ENCODE measurements at regions not wholly inside any gene's neighbourhood (a gene's known extent, or its start where the extent isn't known, plus 50 kb on each side); places are given as distances from the start of the nearest gene placed in this dataset.
"Not testable (repeated sequence)": the region's sequence is repeated elsewhere in the genome, so short reads cannot be mapped to it uniquely, and the experiment has no call there.

- not testable (repeated sequence) for DNase-seq (ENCODE audit: low read depth in 4 of 4, low spot score in 3 of 4)
Observed at GRCh38 chr17:34423315-34423714, 60.3 kb upstream of the CCL1 start.

DNA sequence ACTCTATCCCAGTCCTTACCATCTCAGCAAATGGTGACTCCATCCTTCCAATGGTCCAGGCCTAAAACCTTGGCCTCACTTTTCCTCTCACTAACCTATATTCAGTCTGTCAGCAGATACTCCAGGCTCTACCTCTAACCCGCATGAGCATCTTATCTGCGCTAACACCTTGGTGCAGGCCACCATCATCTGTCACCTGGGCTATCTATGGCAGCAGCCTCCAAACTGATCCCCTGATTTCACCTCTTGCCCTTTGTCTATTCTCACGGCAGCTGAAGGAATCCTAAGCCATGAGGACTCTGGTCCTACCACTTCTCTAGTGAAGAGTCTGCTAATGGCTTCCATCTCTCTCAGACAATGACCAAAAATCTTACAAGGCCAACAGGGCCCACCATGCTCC lies 57.9 kb upstream of the CCL1 start:
- no peak for DNase-seq (ENCODE audit: low read depth in 4 of 4, low spot score in 3 of 4)

GRCh38 chr17:34420254-34420766 lies 57.3 kb upstream of the CCL1 start:
- DNase-seq (ENCODE audit: low read depth in 4 of 4, low spot score in 3 of 4), result peak; percentile 12 to 36 (median 28)

DNA sequence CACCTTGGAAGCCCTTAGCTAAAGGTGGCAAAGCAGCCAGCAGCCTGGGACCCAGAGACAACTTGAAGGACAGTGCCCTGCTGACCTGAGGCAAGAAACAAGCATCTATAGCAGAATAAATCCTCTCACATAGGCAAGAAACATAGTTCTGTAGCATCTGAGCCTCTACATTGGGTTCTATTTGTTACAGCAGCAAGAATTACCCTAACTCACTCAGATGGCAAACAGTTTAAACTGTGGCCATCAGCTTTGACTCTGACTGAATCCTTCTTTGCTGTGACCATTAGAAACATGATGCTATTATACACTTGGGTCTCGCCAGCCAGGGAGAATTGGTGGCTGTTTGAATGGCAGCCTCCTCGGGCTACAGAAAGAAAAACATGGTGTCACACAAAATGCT lies 53.1 kb upstream of the CCL1 start:
- no peak for DNase-seq (ENCODE audit: low read depth in 4 of 4, low spot score in 3 of 4)

DNA sequence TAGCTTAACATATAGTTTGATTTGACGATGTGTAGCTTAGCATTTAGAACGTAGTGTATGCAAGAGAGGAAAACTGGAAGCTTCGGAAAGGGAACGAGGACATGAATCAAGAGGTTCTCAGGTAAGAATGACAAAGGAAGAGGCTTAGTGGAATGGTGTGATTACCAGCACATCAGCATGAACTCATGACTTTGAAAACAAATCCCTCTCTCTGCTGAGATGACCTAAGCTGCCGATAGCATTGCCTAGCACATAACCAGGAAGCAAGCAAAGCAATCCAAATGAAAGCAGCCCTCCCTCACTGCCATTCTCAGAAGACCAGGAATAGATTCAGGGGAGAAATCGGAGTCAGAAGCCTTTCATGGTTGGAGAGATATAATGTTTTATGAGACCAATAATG lies 51.3 kb upstream of the CCL1 start:
- DNase-seq (ENCODE audit: low read depth in 4 of 4, low spot score in 3 of 4), result no peak

DNA sequence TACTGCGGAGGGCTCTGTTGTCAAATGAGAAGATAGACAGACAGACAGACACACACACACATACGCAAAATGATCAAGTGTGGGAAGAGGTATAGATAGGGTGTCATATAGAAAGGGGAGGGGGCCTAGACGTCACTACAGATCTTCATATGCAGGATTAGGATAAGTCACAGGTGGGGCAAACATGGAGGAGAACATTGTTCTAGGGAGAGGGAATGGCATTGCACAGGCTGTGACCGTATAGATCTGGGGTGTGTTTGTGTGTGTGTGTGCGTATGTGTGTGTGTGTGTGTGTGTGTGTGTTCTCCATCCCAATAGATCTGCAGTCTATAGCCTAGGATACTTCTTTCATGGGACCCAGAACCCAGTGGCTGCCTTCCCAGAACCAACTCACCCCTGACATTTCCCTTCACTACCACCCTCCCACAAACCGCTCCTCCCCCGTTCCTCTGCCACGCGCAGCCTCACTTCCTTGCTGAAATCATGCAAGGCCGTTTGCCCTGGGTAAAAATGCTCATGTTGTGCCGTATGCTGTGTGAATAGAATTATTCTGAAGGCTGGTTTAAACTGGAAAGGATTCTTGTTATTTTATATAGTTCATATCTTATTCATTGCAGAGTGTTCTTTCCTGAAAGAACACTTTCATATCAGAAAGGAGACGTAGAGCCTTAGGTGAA lies 50.5 kb upstream of the CCL1 start:
- DNase-seq (ENCODE audit: low read depth in 4 of 4, low spot score in 3 of 4), result no peak

- DNase-seq (ENCODE audit: low read depth in 4 of 4, low spot score in 3 of 4), result no peak
Observed at GRCh38 chr17:34412965-34413441, 50.0 kb upstream of the CCL1 start.

Data from left renal pelvis (tissue), 4 donors.